Omental fat pad (tissue), 3 donors: ENCODE measurements at regions not wholly inside any gene's neighbourhood (a gene's known extent, or its start where the extent isn't known, plus 50 kb on each side); places are given as distances from the start of the nearest gene placed in this dataset.
A peak's percentile ranks its signal among the peaks of the same experiment; 100 is the strongest.

ENCODE experiments used
- ATAC-seq: fragments of 150-250 bp; one replicate; pipeline ENCODE4 v1.9.1; 2016; ENCODE audit warnings: mild to moderate bottlenecking, moderate library complexity; ENCODE audit not compliant: low FRiP score
- DNase-seq: peaks from one replicate; pipeline ENCODE4 v3.0.0-alpha.2; 2019; ENCODE audit warnings: low spot score
- TF ChIP-seq, protein P1 (sequence below), 3 donors: fragments of 450-650 bp; IDR thresholded peaks; one replicate each; pipeline ENCODE4 v1.5.1; 2016 to 2017; ENCODE audit warnings: antibody characterized with exemption in 3 of 3, mild to moderate bottlenecking in 3 of 3, moderate library complexity in 2 of 3

DNA sequence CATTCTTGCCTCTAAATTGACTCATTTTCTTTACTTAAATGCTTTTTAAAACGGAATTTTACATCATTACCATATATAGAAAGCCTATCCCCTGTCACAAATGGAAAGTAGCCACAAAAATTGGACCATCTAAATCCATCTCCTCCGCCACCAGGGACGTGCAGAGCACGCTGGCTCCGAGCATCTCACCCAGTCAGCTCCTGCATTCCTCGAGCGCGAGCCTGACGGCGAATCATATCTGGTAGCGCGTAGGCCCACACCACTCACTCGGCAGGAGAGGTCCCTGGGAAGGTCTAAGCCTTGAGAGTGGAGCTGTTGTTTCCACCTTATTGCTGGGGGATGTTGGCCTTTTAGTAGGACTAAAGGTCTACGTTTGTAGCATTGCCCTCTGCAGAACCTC is 152.4 kb downstream of the TRIM29 start:
- TF ChIP-seq, protein P1, sequence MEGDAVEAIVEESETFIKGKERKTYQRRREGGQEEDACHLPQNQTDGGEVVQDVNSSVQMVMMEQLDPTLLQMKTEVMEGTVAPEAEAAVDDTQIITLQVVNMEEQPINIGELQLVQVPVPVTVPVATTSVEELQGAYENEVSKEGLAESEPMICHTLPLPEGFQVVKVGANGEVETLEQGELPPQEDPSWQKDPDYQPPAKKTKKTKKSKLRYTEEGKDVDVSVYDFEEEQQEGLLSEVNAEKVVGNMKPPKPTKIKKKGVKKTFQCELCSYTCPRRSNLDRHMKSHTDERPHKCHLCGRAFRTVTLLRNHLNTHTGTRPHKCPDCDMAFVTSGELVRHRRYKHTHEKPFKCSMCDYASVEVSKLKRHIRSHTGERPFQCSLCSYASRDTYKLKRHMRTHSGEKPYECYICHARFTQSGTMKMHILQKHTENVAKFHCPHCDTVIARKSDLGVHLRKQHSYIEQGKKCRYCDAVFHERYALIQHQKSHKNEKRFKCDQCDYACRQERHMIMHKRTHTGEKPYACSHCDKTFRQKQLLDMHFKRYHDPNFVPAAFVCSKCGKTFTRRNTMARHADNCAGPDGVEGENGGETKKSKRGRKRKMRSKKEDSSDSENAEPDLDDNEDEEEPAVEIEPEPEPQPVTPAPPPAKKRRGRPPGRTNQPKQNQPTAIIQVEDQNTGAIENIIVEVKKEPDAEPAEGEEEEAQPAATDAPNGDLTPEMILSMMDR (IDR thresholded peaks at IDR 0.05) = no peak
- no peak for ATAC-seq
- DNase-seq = no peak

DNA sequence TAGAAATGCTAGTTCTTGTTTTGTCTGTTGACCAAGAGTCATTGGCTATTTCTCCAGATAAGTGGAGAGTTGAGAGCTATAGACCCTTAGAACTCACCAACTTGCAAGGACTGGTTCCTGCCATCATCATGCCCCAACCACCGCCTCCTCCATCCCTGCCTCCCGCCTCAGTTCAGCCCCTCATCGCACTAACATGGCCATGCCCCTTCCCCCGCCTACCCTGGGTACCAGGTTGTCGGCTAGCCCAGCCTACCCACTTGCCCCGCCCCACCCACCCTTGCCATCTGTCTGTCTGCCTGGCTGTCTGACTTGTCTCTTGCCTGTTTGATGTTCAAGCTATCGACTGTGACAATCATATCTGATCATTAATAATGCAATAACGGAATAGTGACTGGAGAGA is 154.1 kb downstream of the TRIM29 start:
- TF ChIP-seq, protein P1 (IDR thresholded peaks at IDR 0.05) = no peak
- no peak for ATAC-seq
- DNase-seq = no peak

DNA sequence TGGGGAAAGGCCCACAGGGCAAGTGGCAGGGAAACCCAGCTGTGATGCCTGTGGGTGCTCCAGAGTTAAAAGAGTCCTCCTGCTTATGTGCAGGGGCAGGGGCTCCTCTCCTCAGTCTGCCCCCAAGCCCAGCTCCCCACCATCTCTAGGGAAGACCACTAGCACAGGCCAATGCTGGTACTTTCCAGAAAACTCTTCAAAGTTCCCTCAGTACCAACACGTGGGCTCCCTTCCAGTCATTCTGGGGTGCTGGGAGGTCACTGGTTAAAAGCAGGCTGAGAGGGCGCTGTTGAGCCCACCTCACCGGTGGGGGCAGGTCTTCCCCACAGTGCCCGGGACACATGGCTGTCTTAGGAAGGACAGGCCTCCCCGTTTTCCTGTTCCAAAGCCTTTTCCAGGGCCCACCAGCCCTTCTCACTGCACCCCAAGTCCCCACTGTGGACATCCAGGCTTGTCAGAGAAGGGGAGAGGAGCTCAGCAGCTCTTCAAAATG is 154.6 kb downstream of the TRIM29 start:
- TF ChIP-seq, protein P1 (IDR thresholded peaks at IDR 0.05) = no peak
- ATAC-seq (no peak), DNase-seq (no peak)

DNA sequence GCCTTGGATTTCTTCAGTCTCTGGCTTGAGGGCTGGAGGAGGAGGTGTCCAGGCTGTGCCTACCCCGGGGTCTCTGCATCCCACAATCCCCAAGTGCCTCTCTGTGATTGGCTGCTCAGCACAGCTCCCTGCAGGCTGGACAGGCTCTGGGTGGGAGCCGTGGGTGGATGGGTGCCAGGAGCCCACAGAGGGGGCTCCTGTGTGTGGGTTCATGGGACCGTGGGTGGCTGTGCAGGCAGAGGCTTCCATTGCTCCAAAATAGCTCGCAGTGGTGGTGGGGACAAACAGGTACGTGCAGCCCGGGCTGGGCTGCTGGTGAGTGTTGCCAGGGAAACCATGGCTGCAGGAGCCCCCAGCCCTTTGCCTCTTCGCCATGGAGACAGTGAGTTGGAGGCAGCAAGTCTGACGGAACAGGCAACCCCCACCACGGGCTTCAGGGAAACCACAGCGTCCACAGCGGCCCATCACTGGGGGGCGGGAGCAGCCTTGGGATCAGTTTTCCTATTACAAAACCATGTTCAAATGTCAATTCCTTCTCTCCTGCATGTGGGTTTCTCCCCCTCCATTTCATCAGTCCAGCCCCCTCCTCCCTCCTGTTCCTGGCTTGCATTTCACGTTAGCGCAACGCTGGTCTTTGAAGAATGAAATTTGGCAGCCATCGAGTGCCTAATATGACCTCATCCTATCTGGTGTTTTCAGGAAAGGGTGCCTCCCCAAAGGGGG is 155.2 kb downstream of the TRIM29 start:
- TF ChIP-seq, protein P1 (IDR thresholded peaks at IDR 0.05) = no peak
- peak; percentile 86 for ATAC-seq
- DNase-seq = no peak

DNA sequence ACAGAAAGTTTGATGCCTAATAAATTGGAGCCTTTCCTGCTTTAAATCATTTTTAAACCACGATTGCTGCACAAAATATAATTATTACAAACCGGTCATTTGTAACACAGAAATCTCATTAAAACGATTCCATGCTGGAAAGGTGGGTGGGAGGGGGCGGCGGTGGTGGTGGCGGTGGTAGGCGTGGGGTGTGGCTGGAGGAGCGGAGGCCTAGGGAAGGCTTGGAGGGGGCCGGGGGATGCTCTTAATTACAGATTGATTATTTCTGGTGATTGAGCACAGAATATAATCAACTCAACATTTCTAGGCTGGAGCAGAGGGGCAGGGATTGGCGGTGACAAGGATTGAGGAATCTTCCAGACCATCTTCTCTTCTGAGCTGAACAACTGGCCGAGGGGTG is 157.5 kb downstream of the TRIM29 start:
- ATAC-seq (no peak), DNase-seq (no peak)
- TF ChIP-seq, protein P1 (IDR thresholded peaks at IDR 0.05) = no peak

DNA sequence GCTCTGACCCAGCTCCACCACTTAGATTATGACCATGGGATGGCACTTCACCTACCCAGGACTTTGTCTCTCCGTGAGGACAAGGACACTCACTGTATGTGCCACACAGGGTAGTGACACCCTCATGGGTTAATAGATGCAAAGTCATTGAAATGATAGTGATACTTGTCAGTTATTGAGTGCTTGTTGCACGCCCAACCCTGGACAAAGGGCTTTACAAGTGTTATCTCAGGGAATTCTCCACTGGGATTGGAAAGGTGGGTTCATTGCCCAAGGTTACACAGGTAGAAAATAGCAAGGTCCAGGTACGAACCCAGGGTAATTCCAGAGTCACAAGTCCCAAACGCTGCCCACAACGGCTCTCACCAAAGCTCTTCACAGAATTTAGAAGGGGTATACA is 158.2 kb downstream of the TRIM29 start:
- no peak for DNase-seq
- TF ChIP-seq, protein P1 (IDR thresholded peaks at IDR 0.05) = no peak
- no peak for ATAC-seq

DNA sequence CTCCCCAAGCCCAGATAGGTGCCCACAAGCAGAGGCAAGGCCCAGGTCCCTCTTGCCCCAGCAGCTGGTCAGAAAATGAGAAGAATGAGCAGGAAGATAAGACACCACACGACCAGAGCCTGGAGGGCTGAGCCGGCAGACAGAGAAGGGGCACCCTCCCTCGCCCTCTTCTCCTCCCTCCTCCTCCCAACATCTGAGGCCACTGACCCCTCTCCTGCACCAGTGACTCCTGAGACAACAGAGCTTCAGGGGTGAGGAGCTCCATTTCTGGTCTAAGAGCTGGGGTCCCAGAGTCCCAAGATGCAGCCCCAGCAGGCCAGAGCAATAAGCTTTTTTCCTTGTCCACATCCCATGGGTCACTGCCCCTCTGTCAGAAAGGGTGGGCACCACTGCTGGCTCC is 159.2 kb downstream of the TRIM29 start:
- TF ChIP-seq, protein P1 (IDR thresholded peaks at IDR 0.05) = no peak
- no peak for ATAC-seq
- DNase-seq = no peak
